ENCODE measurements at regions not wholly inside any gene's neighbourhood (a gene's known extent, or its start where the extent isn't known, plus 50 kb on each side); places are given as distances from the start of the nearest gene placed in this dataset.

GRCh38 chr13:84230568-84230967, 348.3 kb upstream of the SLITRK1 start:
- H3K27ac ChIP-seq: no peak overlapping the region
- H3K4me3 ChIP-seq: no peak overlapping the region
- H3K27me3 ChIP-seq: no peaks in the 10 kb centered on the region
- no peak for DNase-seq
- no peaks in the 10 kb centered on the region for H3K4me1 ChIP-seq (replicated peaks in 1 of 2)
- H3K36me3 ChIP-seq (replicated peaks in 1 of 2): no peaks in the 10 kb centered on the region
- WGBS, 4 donors: 19 to 60% (median 45%) methylated on average over 1 of the region's 1 CpG
- no peak for TF ChIP-seq CTCF (IDR thresholded peaks at IDR 0.05)
- TF ChIP-seq POLR2A (IDR thresholded peaks at IDR 0.05): no peak
- intact Hi-C loops (cut with DNase I): no loop called here
- H3K9me3 ChIP-seq (replicated peaks in 1 of 3): no peaks in the 10 kb centered on the region

DNA sequence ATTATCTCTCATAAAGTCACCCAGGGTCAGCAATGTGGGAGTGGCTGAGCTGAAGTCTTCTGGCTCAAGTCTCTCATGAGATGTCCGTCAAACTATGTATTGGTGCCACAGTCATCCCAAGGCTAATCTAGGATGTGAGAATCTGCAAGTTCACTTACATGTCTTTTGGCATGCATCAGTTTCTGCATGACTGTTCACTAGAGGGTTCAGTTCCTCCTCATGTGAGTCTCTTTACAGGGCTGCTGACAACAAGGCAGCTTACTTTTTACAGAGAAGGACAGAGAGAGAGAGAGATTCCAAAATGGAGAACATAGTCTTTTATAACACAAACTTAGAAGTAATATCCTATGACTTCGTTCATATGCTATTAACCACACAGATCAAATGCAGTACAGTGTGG, 328.8 kb upstream of the SLITRK1 start:
- TF ChIP-seq POLR2A (IDR thresholded peaks at IDR 0.05): no peak
- TF ChIP-seq CTCF (IDR thresholded peaks at IDR 0.05): no peak
- Histone ChIP-seq H3K9me3 (replicated peaks in 1 of 3) (no peaks in the 10 kb centered on the region), H3K4me3 (no peak overlapping the region), H3K27ac (no peak overlapping the region), H3K27me3 (no peaks in the 10 kb centered on the region), H3K36me3 (replicated peaks in 1 of 2) (no peaks in the 10 kb centered on the region), H3K4me1 (replicated peaks in 1 of 2) (no peaks in the 10 kb centered on the region)
- intact Hi-C loops (cut with DNase I): no loop called here
- DNase-seq: no peak
- WGBS, 4 donors: 76 to 87% (median 83%) methylated on average over 2 of the region's 2 CpGs

GRCh38 chr13:84208246-84208910, 326.1 kb upstream of the SLITRK1 start:
- no peaks in the 10 kb centered on the region for H3K36me3 ChIP-seq (replicated peaks in 1 of 2)
- 50 to 58% (median 57%) methylated on average over 7 of the region's 7 CpGs for WGBS, 4 donors
- intact Hi-C loops (cut with DNase I): no loop called here
- no peaks in the 10 kb centered on the region for H3K27me3 ChIP-seq
- no peak for DNase-seq
- no peak overlapping the region for H3K4me3 ChIP-seq
- no peak for TF ChIP-seq CTCF (IDR thresholded peaks at IDR 0.05)
- TF ChIP-seq POLR2A (IDR thresholded peaks at IDR 0.05): no peak
- no peaks in the 10 kb centered on the region for H3K4me1 ChIP-seq (replicated peaks in 1 of 2)
- no peaks in the 10 kb centered on the region for H3K9me3 ChIP-seq (replicated peaks in 1 of 3)
- H3K27ac ChIP-seq: no peak overlapping the region

DNA sequence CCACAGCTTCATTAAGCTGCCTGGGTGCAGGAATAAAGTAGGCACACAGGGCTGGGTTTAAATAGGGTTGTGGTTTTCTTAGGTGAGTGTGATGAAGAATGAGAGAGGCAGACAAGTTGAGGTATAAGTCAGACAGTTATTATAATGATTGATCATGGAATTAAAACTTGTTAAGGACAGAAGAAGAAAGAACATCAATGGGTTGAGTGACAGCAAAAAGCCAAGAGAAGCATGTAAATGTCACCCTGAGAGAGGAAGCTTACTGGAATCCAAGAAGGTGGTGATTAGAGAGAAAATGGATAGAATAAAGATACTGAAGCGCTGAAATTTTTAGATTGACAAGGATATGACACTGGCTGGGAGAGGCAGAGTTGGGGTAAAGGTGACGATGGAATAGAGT, 325.2 kb upstream of the SLITRK1 start:
- no peak overlapping the region for H3K27ac ChIP-seq
- 88 to 93% (median 91%) methylated on average over 2 of the region's 2 CpGs for WGBS, 4 donors
- DNase-seq: no peak
- no peaks in the 10 kb centered on the region for H3K36me3 ChIP-seq (replicated peaks in 1 of 2)
- TF ChIP-seq POLR2A (IDR thresholded peaks at IDR 0.05) (no peak), CTCF (IDR thresholded peaks at IDR 0.05) (no peak)
- no peaks in the 10 kb centered on the region for H3K9me3 ChIP-seq (replicated peaks in 1 of 3)
- H3K4me3 ChIP-seq: no peak overlapping the region
- no peaks in the 10 kb centered on the region for H3K27me3 ChIP-seq
- no peaks in the 10 kb centered on the region for H3K4me1 ChIP-seq (replicated peaks in 1 of 2)
- intact Hi-C loops (cut with DNase I): no loop called here

Data from adrenal gland (tissue), 9 donors.